ENCODE measurements at regions not wholly inside any gene's neighbourhood (a gene's known extent, or its start where the extent isn't known, plus 50 kb on each side); places are given as distances from the start of the nearest gene placed in this dataset.

DNA sequence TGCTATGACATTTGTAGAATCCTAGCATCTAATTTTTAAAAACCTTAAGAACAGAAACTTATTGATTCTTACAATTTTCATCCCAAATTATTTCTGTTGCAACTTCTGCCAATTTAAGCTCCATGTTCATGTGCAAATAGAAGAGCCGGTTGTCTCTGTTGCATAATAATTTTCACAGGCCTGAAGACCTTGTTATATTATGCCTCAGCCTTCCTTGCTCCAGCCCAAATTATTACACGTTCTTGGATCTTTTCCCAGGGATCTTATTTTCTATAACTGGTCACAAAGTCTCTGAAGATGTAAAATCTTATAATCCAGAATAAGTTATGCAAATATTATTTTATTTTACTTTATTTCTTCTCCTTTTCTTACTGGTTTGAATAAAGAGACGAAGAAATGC, 210.7 kb upstream of the DPH6 start:
- Mint-ChIP-seq H3K4me1 (ENCODE audit: low read depth) (no peaks in the 10 kb centered on the region), H3K36me3 (ENCODE audit: low read depth) (no peaks in the 10 kb centered on the region), H3K27ac (no peak overlapping the region), H3K4me3 (no peak overlapping the region), H3K27me3 (peaks cover 2% of the 10 kb centered on the region), H3K9me3 (no peaks in the 10 kb centered on the region)
- no peak for DNase-seq
- ChIA-PET POLR2A (no interaction called here), CTCF (no interaction called here)
- no peak for ATAC-seq
- intact Hi-C loops (cut with micrococcal nuclease), result no loop called here
- TF ChIP-seq, protein P1, sequence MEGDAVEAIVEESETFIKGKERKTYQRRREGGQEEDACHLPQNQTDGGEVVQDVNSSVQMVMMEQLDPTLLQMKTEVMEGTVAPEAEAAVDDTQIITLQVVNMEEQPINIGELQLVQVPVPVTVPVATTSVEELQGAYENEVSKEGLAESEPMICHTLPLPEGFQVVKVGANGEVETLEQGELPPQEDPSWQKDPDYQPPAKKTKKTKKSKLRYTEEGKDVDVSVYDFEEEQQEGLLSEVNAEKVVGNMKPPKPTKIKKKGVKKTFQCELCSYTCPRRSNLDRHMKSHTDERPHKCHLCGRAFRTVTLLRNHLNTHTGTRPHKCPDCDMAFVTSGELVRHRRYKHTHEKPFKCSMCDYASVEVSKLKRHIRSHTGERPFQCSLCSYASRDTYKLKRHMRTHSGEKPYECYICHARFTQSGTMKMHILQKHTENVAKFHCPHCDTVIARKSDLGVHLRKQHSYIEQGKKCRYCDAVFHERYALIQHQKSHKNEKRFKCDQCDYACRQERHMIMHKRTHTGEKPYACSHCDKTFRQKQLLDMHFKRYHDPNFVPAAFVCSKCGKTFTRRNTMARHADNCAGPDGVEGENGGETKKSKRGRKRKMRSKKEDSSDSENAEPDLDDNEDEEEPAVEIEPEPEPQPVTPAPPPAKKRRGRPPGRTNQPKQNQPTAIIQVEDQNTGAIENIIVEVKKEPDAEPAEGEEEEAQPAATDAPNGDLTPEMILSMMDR (IDR thresholded peaks at IDR 0.05), result no peak

DNA sequence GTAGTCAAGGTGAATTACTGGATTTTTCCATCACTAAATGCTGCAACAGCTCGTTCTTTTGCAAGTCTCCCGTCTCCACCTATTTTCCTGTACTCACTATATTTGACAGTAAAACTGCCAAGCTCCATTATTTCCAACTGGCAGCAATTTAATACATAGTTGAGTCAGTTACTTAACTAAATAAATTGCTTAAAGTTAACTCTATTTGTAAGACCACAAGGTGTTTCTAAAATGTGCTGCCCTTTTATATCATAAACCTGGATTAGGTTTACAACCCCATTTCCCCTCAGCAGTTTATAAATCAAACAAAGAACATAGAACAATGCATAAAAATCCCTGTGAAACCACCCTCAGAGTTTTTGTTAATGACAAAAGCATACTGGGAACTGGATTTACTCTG, 211.4 kb upstream of the DPH6 start:
- H3K36me3 Mint-ChIP-seq (ENCODE audit: low read depth), result no peaks in the 10 kb centered on the region
- DNase-seq, result no peak
- ChIA-PET CTCF (no interaction called here), POLR2A (no interaction called here)
- no peak for ATAC-seq
- no peaks in the 10 kb centered on the region for H3K9me3 Mint-ChIP-seq
- H3K4me1 Mint-ChIP-seq (ENCODE audit: low read depth), result no peaks in the 10 kb centered on the region
- TF ChIP-seq, protein P1 (IDR thresholded peaks at IDR 0.05), result no peak
- H3K27me3 Mint-ChIP-seq, result peaks cover 2% of the 10 kb centered on the region
- no peak overlapping the region for H3K4me3 Mint-ChIP-seq
- intact Hi-C loops (cut with micrococcal nuclease), result no loop called here
- H3K27ac Mint-ChIP-seq, result no peak overlapping the region

DNA sequence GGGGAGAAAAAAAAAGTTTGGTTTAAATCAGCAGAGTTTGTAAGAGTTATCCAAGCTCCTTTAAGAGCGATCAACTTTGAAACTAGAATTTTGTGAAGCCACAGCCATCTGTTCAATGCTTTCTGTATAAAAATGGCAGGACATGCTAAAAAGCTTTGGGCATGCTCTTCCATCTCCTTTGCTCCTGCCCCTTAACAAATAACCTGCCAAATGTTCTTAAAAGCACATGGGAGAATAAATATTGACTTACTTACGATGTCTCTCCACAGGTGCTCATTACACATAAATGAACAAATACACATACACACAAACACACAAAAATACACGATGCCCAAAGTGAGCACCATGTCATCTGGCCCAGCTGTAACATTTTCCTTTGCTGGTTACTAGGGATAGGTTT, 211.8 kb upstream of the DPH6 start:
- no peak overlapping the region for H3K4me3 Mint-ChIP-seq
- H3K27me3 Mint-ChIP-seq, result peaks cover 2% of the 10 kb centered on the region
- DNase-seq (no peak), ATAC-seq (no peak)
- H3K4me1 Mint-ChIP-seq (ENCODE audit: low read depth), result no peaks in the 10 kb centered on the region
- ChIA-PET CTCF (no interaction called here), POLR2A (no interaction called here)
- TF ChIP-seq, protein P1 (IDR thresholded peaks at IDR 0.05), result no peak
- H3K27ac Mint-ChIP-seq, result no peak overlapping the region
- H3K9me3 Mint-ChIP-seq, result no peaks in the 10 kb centered on the region
- intact Hi-C loops (cut with micrococcal nuclease), result no loop called here
- H3K36me3 Mint-ChIP-seq (ENCODE audit: low read depth), result no peaks in the 10 kb centered on the region

DNA sequence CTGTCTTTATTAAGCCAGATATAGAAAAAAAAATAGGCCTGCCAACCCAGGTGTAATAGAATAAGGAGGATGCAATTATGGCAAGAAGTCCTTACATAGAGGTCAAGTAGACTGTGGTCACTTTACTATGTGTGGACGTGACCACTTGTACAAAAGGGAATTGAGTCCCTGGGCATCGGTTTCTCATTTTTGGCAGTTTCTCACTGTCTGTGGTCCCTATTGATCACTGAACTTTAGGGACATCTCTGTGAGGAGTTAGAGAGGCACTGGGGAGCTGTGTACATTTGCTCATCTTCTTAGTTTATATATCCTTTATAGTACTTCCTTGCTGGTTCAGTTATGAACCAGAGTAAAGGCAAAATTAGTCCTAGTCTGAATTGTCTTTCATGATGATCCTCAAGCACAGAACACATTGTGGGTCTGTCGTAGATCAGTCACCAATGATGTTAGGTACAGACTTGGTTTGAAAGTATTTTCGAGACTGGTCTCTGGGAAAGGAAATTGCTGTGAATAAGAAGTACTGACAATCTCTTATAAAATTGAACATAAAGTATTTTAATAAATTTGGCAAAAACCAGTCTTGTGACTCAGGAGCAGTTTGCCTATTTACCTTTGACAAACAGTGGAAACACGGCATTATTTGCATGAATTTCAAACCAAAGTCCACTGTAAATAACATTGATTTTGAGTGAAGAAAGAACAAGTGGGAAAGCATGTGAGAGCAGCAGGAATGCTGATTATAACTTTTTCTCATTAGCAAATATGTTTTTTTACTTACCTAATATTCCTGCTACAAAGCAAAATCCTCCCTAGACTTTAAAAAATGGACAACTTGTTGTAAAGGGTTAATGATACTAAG, 218.9 kb upstream of the DPH6 start:
- DNase-seq, result no peak
- ATAC-seq, result no peak
- Mint-ChIP-seq H3K4me1 (ENCODE audit: low read depth) (no peaks in the 10 kb centered on the region), H3K27ac (no peak overlapping the region), H3K9me3 (no peaks in the 10 kb centered on the region), H3K36me3 (ENCODE audit: low read depth) (no peaks in the 10 kb centered on the region), H3K4me3 (no peak overlapping the region), H3K27me3 (peaks cover 4% of the 10 kb centered on the region)
- POLR2A ChIA-PET, result no interaction called here
- TF ChIP-seq, protein P1 (IDR thresholded peaks at IDR 0.05), result no peak
- CTCF ChIA-PET, result interaction anchor here (4.6 kb wide), 1 partner anchor 13 kb away, joined by 23 read pairs; no protein-coding TSS in a partner anchor
- intact Hi-C loops (cut with micrococcal nuclease), result no loop called here

DNA sequence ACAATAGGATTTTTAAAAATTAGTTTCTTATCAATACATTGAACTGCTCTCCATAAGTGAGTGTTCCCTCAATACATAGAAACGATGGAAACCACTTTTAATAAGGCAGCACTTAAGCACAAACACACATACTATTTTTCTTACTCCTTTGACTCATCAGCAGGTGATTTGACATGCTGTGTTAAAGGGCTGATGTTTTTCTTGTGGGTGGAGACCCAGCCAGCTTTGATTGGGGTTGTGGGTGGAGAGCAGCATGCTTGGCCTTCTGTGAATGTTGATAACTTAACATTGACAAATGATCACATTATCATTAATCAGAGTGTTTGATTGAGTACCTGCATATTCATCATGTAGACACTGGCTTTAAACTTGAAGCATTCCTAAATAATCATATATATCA, 223.0 kb upstream of the DPH6 start:
- TF ChIP-seq, protein P1 (IDR thresholded peaks at IDR 0.05), result no peak
- H3K9me3 Mint-ChIP-seq, result no peaks in the 10 kb centered on the region
- H3K4me3 Mint-ChIP-seq, result no peak overlapping the region
- intact Hi-C loops (cut with micrococcal nuclease), result no loop called here
- no peak overlapping the region for H3K27ac Mint-ChIP-seq
- ChIA-PET CTCF (interaction anchor here (1.2 kb wide), 1 partner anchor 17 kb away, joined by 3 read pairs; no protein-coding TSS in a partner anchor), POLR2A (no interaction called here)
- peaks cover 4% of the 10 kb centered on the region for H3K27me3 Mint-ChIP-seq
- ATAC-seq (no peak), DNase-seq (no peak)
- H3K36me3 Mint-ChIP-seq (ENCODE audit: low read depth), result no peaks in the 10 kb centered on the region
- no peaks in the 10 kb centered on the region for H3K4me1 Mint-ChIP-seq (ENCODE audit: low read depth)
